Activated B cell treated with CpG ODN at 0.5 μM for 24 hours (primary cell): ENCODE measurements at regions not wholly inside any gene's neighbourhood (a gene's known extent, or its start where the extent isn't known, plus 50 kb on each side); places are given as distances from the start of the nearest gene placed in this dataset.

Source experiments
- ATAC-seq: fragments of 200-7000 bp; cut with Tn5 transposase; one replicate; pipeline ENCODE4 v1.10.0; 2021; ENCODE audit warnings: low read depth, mild to moderate bottlenecking, moderate library complexity
- CTCF ChIA-PET: fragments of 350-600 bp; sonication (Branson Sonifier 250); formaldehyde crosslinking; loops from one replicate; lab custom pipeline; 2021; ENCODE audit warnings: antibody characterized with exemption; lab: Charles Lee
- POLR2A ChIA-PET: fragments of 350-600 bp; sonication (Branson Sonifier 250); formaldehyde crosslinking; loops from one replicate; lab custom pipeline; 2021; ENCODE audit warnings: antibody characterized with exemption; lab: Charles Lee
- DNase-seq: peaks from one replicate; pipeline ENCODE4 v3.0.0; 2022
- H3K27ac Mint-ChIP-seq: one replicate; pipeline ENCODE4 v1.8.0; 2020; ENCODE audit warnings: mixed read lengths
- H3K27me3 Mint-ChIP-seq: one replicate; pipeline ENCODE4 v1.8.0; 2021; ENCODE audit warnings: mixed read lengths
- H3K36me3 Mint-ChIP-seq: one replicate; pipeline ENCODE4 v1.8.0; 2021; ENCODE audit warnings: low read depth, mixed read lengths
- H3K4me1 Mint-ChIP-seq: one replicate; pipeline ENCODE4 v1.8.0; 2021; ENCODE audit warnings: mixed read lengths
- H3K4me3 Mint-ChIP-seq: one replicate; pipeline ENCODE4 v1.8.0; 2020; ENCODE audit warnings: mild to moderate bottlenecking, mixed read lengths
- H3K9me3 Mint-ChIP-seq: one replicate; pipeline ENCODE4 v1.8.0; 2020; ENCODE audit warnings: mixed read lengths
- intact Hi-C: fragments of 100-400 bp; cut with micrococcal nuclease; formaldehyde crosslinking; loops from one replicate; pipeline ENCODE4 v1.15.1; 2024
- TF ChIP-seq, protein P1 (sequence below): fragments of 200-600 bp; IDR thresholded peaks from one replicate; pipeline ENCODE4 v1.8.0; 2022; ENCODE audit warnings: antibody characterized with exemption, mild to moderate bottlenecking

DNA sequence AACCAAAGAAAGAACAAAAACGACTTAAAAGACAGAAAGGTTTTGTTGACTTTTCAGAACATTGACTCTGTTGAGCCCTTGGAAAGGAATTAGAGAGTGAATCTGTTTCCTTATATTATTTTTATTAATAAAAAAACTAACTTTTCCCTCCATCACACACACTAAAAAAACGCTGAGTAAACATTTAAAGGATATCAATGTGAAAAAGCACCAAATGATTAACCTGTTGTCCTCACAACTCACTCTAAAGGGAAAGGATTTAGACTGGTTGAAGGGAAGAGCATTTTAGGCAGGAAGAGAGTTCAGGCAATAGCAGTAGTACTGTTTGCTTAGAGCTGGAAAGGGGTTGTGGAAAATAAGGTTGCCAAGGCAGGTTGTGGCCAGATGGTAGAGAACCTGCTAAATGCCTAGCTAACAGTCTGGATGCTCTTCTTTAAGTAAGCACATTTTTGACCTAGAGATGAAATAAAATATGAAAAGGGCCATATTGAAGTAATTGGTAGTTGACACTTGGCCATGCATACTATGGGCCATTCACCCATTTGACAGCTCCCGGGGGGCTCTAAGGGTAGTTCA, 98.0 kb upstream of the NDP start:
- no peak overlapping the region for H3K4me3 Mint-ChIP-seq
- no peak for DNase-seq
- ChIA-PET POLR2A (no interaction called here), CTCF (no interaction called here)
- no peaks in the 10 kb centered on the region for H3K9me3 Mint-ChIP-seq
- ATAC-seq = no peak
- H3K36me3 Mint-ChIP-seq = no peaks in the 10 kb centered on the region
- no peaks in the 10 kb centered on the region for H3K27me3 Mint-ChIP-seq
- no peak overlapping the region for H3K27ac Mint-ChIP-seq
- H3K4me1 Mint-ChIP-seq = no peaks in the 10 kb centered on the region
- TF ChIP-seq, protein P1, sequence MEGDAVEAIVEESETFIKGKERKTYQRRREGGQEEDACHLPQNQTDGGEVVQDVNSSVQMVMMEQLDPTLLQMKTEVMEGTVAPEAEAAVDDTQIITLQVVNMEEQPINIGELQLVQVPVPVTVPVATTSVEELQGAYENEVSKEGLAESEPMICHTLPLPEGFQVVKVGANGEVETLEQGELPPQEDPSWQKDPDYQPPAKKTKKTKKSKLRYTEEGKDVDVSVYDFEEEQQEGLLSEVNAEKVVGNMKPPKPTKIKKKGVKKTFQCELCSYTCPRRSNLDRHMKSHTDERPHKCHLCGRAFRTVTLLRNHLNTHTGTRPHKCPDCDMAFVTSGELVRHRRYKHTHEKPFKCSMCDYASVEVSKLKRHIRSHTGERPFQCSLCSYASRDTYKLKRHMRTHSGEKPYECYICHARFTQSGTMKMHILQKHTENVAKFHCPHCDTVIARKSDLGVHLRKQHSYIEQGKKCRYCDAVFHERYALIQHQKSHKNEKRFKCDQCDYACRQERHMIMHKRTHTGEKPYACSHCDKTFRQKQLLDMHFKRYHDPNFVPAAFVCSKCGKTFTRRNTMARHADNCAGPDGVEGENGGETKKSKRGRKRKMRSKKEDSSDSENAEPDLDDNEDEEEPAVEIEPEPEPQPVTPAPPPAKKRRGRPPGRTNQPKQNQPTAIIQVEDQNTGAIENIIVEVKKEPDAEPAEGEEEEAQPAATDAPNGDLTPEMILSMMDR = no peak
- intact Hi-C loops = no loop called here

DNA sequence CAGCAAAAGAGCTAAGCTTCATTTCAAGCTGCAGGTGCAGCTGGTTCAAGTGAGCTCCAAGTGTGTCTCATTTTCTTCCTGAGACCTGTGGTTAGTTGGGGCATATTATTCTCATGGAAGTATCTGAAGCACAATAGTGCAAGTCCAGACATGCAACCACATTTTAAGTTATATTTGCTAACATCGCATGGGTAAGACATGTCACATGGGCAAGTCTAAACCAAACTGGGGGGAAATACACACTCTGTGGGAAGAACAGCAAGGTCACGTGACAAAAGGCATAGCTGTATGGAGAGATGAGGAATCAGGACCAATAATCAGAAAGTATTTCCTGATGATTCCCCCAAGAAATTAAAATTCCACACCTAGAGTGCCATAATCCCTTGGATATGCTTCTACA, 94.9 kb upstream of the NDP start:
- TF ChIP-seq, protein P1 = no peak
- no peaks in the 10 kb centered on the region for H3K9me3 Mint-ChIP-seq
- ChIA-PET CTCF (no interaction called here), POLR2A (no interaction called here)
- no peaks in the 10 kb centered on the region for H3K36me3 Mint-ChIP-seq
- no peaks in the 10 kb centered on the region for H3K27me3 Mint-ChIP-seq
- H3K27ac Mint-ChIP-seq = no peak overlapping the region
- no peak overlapping the region for H3K4me3 Mint-ChIP-seq
- DNase-seq (no peak), ATAC-seq (no peak)
- no peaks in the 10 kb centered on the region for H3K4me1 Mint-ChIP-seq
- intact Hi-C loops = no loop called here

DNA sequence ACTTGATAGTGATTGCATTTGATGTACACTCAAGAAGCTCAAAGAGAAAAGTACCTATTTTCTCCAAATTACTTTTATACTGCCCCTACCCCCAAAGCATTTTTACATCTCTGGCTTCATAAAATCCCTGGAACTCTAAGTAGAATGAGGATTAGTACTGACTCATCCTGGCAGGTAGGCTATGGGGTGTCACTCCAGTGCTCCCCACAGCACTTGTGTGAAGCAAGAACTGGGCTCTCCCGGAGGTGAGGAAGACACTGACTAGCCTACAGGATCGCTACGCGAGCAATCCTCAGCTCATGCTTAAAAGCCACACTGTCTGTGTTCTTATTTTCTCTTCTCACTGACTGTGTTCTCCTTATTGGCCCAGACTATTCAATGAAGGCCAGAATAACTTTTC, 90.4 kb upstream of the NDP start:
- no peaks in the 10 kb centered on the region for H3K27me3 Mint-ChIP-seq
- H3K27ac Mint-ChIP-seq = no peak overlapping the region
- no peaks in the 10 kb centered on the region for H3K36me3 Mint-ChIP-seq
- H3K4me1 Mint-ChIP-seq = no peaks in the 10 kb centered on the region
- DNase-seq (no peak), ATAC-seq (no peak)
- no peaks in the 10 kb centered on the region for H3K9me3 Mint-ChIP-seq
- no peak overlapping the region for H3K4me3 Mint-ChIP-seq
- ChIA-PET POLR2A (no interaction called here), CTCF (no interaction called here)
- TF ChIP-seq, protein P1 = no peak
- intact Hi-C loops = no loop called here

DNA sequence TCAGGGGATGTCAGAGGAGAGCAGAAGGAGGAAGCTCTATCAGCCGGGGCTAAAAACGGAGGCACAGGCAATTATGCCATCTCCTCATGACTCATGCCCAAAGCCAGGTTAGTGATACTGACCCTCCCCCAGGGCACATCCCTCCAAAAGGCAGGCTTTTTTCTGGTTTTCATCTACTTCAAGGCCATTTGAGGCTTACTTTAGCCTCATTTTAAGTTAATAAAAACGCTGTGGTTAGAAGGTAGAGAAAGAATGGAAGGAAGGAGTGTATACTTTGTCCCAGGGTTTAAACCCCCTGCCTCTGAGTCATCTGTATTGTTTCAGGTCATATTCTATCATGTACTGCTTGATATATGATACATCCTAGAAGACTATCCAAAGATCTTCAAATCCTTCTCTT, 89.7 kb upstream of the NDP start:
- H3K27ac Mint-ChIP-seq = no peak overlapping the region
- TF ChIP-seq, protein P1 = no peak
- ATAC-seq (no peak), DNase-seq (no peak)
- H3K4me3 Mint-ChIP-seq = no peak overlapping the region
- intact Hi-C loops = no loop called here
- H3K36me3 Mint-ChIP-seq = no peaks in the 10 kb centered on the region
- H3K27me3 Mint-ChIP-seq = no peaks in the 10 kb centered on the region
- ChIA-PET POLR2A (no interaction called here), CTCF (no interaction called here)
- H3K4me1 Mint-ChIP-seq = no peaks in the 10 kb centered on the region
- peaks cover 2% of the 10 kb centered on the region for H3K9me3 Mint-ChIP-seq

DNA sequence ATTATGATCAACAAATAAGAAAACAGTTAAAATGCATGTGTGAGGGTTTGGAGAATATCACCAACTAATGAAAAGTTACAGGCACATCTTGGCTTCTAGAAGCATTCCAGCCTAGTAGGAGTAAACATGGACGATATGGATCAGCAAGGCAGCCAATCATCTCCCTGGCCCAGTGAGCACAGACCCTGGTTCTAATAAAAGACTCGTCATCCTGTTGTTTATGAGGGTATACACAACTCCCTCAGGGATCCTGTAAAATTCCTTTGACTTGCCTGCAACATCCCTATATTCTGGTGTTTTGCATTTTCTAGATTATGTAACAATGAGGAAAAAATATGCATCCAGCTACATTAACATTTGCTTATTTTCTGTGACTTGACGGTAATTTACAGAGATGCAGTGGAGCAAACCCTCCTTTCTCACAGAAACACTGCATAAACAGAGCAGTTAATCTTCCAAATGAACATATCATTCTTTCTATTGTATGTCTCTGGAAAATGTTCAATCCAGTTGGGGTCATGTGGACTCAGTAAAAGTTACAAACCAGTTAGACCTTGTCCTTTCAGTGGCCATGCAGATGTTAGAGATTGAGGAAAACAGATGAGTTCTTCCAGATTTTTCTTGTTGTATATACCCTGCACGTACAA, 88.9 kb upstream of the NDP start:
- Mint-ChIP-seq H3K4me3 (no peak overlapping the region), H3K4me1 (no peaks in the 10 kb centered on the region), H3K36me3 (no peaks in the 10 kb centered on the region), H3K27ac (no peak overlapping the region), H3K9me3 (peaks cover 2% of the 10 kb centered on the region), H3K27me3 (no peaks in the 10 kb centered on the region)
- ChIA-PET POLR2A (no interaction called here), CTCF (no interaction called here)
- intact Hi-C loops = no loop called here
- DNase-seq = no peak
- TF ChIP-seq, protein P1 = no peak
- no peak for ATAC-seq
